ENCODE measurements at regions not wholly inside any gene's neighbourhood (a gene's known extent, or its start where the extent isn't known, plus 50 kb on each side); places are given as distances from the start of the nearest gene placed in this dataset.

GRCh38 chr3:127419182-127419581 is 131.3 kb upstream of the PRR20G start:
- TF ChIP-seq CTCF (IDR thresholded peaks at IDR 0.05) (no peak), POLR2AphosphoS5 (IDR thresholded peaks at IDR 0.05) (no peak), EP300 (IDR thresholded peaks at IDR 0.05) (no peak)

Measured in sigmoid colon (tissue), 4 donors.